Ascending aorta (tissue), 2 donors: ENCODE measurements at regions not wholly inside any gene's neighbourhood (a gene's known extent, or its start where the extent isn't known, plus 50 kb on each side); places are given as distances from the start of the nearest gene placed in this dataset.

ENCODE experiments used
- DNase-seq, 2 donors: peaks; one replicate each; pipeline ENCODE4 v3.0.0-alpha.2; 2019; ENCODE audit warnings: low spot score in 2 of 2
- H3K27ac ChIP-seq, 2 donors: fragments of 200-600 bp; sonication (generic); one replicate each; pipeline ENCODE4 v1.5.1; 2016 to 2017; ENCODE audit warnings: mild to moderate bottlenecking in 1 of 2
- H3K27me3 ChIP-seq: fragments of 200-600 bp; sonication (generic); one replicate; pipeline ENCODE4 v1.5.1; 2017
- H3K36me3 ChIP-seq, 2 donors: fragments of 200-600 bp; sonication (generic); one replicate each; pipeline ENCODE4 v1.5.1; 2016
- H3K4me1 ChIP-seq, 2 donors: fragments of 200-600 bp; sonication (generic); one replicate each; pipeline ENCODE4 v1.5.1; 2016 to 2017; ENCODE audit warnings: mild to moderate bottlenecking in 1 of 2
- H3K4me3 ChIP-seq, 2 donors: fragments of 200-600 bp; sonication (generic); one replicate each; pipeline ENCODE4 v1.5.1; 2016 to 2017; ENCODE audit warnings: mild to moderate bottlenecking in 1 of 2
- H3K9me3 ChIP-seq, 2 donors: fragments of 200-600 bp; sonication (generic); one replicate each; pipeline ENCODE4 v1.5.1; 2016
- intact Hi-C: fragments of 100-400 bp; cut with DNase I; formaldehyde crosslinking; loops from one replicate; pipeline ENCODE4 v1.15.1; 2023
- TF ChIP-seq, protein P1 (sequence below), 3 experiments: fragments of 200-600 bp in 2 of 3; fragments of 450-650 bp in 1 of 3; sonication (generic) in 2 of 3; IDR thresholded peaks; one replicate each; pipeline ENCODE4 v1.5.1; 2016 to 2019; ENCODE audit warnings: antibody characterized with exemption in 3 of 3, mild to moderate bottlenecking in 1 of 3, moderate library complexity in 1 of 3

DNA sequence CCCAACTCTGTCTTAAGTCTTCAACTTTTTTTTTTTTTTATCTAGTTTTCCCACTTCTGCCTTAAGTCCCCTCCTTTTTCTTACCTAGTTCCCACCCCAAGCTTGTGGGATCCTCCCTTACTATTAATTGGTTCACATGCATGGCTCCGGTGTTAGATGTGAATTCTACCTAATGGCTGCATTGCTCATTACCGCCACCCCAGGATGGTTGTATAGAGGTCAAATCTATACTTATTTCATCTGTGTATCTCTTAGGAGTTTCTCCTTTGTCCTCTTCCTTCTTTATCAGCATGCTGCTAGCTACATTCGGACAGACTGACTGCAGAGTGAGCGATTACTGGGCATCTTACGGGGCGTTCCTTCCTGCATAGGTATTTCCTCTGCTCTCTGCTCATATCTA is 605.7 kb upstream of the GRM7 start:
- intact Hi-C loops: no loop called here
- Histone ChIP-seq H3K36me3 (no peaks in the 10 kb centered on the region), H3K27ac (no peak overlapping the region), H3K4me1 (no peaks in the 10 kb centered on the region), H3K9me3 (no peaks in the 10 kb centered on the region), H3K4me3 (no peak overlapping the region), H3K27me3 (no peaks in the 10 kb centered on the region)
- TF ChIP-seq, protein P1, sequence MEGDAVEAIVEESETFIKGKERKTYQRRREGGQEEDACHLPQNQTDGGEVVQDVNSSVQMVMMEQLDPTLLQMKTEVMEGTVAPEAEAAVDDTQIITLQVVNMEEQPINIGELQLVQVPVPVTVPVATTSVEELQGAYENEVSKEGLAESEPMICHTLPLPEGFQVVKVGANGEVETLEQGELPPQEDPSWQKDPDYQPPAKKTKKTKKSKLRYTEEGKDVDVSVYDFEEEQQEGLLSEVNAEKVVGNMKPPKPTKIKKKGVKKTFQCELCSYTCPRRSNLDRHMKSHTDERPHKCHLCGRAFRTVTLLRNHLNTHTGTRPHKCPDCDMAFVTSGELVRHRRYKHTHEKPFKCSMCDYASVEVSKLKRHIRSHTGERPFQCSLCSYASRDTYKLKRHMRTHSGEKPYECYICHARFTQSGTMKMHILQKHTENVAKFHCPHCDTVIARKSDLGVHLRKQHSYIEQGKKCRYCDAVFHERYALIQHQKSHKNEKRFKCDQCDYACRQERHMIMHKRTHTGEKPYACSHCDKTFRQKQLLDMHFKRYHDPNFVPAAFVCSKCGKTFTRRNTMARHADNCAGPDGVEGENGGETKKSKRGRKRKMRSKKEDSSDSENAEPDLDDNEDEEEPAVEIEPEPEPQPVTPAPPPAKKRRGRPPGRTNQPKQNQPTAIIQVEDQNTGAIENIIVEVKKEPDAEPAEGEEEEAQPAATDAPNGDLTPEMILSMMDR (IDR thresholded peaks at IDR 0.05): no peak
- DNase-seq: no peak

DNA sequence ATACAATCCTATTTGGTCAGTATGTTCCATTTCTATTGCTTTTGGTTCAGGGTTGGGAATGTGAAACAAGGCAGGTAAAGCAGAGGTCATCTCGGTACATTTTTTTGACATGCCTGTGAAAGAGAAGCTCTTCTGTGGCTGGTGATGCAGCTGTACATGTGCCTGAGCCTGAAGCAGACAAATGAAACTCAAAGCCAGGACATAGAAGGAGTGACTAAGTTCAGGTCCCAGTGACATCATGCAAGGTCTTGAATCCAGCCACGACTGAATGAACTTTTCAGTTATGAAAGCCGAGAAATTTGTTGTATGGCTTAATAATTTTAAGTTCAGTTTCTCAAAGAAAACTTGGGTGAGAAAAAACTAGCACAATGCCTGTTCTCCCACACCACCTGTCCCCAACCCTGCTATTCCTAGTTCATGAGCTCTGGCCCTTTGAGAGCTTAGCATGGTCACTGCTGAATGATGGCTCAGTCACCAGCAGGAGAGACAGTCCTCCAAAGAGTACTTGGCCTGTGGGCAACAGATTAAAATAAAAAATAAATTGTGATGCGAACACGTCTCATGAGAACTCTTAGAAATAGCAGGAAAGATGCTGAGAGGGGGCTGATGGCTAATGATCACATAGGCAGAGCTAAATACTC is 600.2 kb upstream of the GRM7 start:
- H3K36me3 ChIP-seq: no peaks in the 10 kb centered on the region
- H3K4me3 ChIP-seq: no peak overlapping the region
- no peak for DNase-seq
- H3K27me3 ChIP-seq: no peaks in the 10 kb centered on the region
- TF ChIP-seq, protein P1 (IDR thresholded peaks at IDR 0.05): no peak
- H3K27ac ChIP-seq: no peak overlapping the region
- H3K9me3 ChIP-seq: no peaks in the 10 kb centered on the region
- intact Hi-C loops: no loop called here
- no peaks in the 10 kb centered on the region for H3K4me1 ChIP-seq

DNA sequence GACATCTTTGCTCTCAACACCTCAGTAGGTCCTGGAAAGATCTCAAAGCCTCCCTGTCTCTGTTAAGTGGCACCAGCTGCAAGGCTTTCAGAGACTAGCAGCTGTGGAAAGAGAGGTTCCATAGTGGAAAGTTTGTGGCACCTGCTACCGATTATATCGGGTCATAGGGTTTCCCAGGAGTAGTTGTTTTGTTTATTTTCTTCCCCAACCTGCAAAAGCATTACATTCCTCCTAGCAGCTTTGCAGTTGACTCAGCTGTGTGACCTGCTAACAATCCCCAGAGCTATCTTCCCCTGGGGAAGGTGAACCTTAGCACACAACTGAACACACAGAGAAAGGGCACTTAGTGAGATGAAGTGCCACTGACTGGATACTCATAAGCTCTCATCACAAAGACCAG is 598.9 kb upstream of the GRM7 start:
- Histone ChIP-seq H3K36me3 (no peaks in the 10 kb centered on the region), H3K4me1 (no peaks in the 10 kb centered on the region), H3K27me3 (no peaks in the 10 kb centered on the region), H3K27ac (no peak overlapping the region), H3K4me3 (no peak overlapping the region), H3K9me3 (no peaks in the 10 kb centered on the region)
- intact Hi-C loops: no loop called here
- no peak for DNase-seq
- TF ChIP-seq, protein P1 (IDR thresholded peaks at IDR 0.05): no peak

DNA sequence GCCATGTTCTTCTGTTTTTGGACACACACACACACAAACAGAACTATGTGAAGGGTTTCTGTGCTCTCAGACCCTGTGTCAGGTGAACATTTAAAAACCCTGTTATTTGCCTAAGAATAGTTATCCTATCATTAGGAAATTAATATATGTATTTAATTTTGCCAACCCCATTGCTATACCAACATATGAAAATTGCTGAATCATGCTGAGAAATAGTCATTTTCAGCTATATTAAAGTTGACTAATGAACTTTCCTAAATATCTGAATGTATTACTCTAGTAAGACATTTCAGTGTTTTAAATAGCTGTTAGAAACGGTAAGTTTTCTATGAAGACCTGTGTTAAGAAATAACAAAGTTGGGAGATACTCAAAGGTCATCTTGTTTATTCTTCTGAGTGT is 596.9 kb upstream of the GRM7 start:
- no peaks in the 10 kb centered on the region for H3K27me3 ChIP-seq
- H3K4me1 ChIP-seq: no peaks in the 10 kb centered on the region
- no peaks in the 10 kb centered on the region for H3K9me3 ChIP-seq
- H3K27ac ChIP-seq: no peak overlapping the region
- TF ChIP-seq, protein P1 (IDR thresholded peaks at IDR 0.05): no peak
- no peaks in the 10 kb centered on the region for H3K36me3 ChIP-seq
- intact Hi-C loops: no loop called here
- no peak overlapping the region for H3K4me3 ChIP-seq
- no peak for DNase-seq

DNA sequence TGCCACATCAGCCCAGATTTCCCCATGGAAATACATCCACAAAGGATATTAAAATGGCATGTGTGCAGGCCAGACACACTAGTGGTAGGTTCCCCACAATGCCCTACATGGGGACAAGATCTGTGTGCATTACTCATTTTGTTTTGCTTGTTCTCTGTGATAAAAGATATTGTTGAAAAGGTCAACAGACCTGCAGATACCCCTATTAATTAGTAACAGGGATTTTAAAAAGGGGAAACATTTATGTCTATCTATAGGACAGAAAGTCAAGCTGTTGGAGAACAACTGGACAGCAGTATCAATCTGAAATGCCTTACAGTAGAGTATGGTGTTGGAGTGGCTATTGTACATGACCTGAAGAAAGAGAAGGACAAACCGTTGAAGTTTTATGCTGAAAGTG is 596.0 kb upstream of the GRM7 start:
- no peak overlapping the region for H3K27ac ChIP-seq
- H3K4me1 ChIP-seq: no peaks in the 10 kb centered on the region
- no peak for DNase-seq
- H3K9me3 ChIP-seq: no peaks in the 10 kb centered on the region
- intact Hi-C loops: no loop called here
- H3K4me3 ChIP-seq: no peak overlapping the region
- no peaks in the 10 kb centered on the region for H3K36me3 ChIP-seq
- TF ChIP-seq, protein P1 (IDR thresholded peaks at IDR 0.05): no peak
- no peaks in the 10 kb centered on the region for H3K27me3 ChIP-seq

DNA sequence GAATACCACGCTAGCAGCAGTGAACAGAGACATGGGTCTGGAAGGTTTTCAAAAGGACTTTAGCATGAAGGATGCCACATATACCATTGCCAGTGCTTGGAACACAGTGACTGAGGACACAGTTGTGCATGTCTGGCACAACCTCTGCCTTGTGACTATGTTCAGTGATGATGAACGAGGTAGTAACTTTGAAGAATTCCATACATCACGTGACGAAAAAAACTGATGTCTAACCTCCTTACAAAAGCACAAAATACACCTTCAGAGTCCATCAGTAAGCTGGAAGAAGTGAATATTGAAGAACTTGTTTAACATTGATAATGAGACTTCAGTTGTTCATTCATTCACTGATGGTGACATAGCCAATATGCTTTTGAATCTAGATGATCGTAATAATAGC is 594.8 kb upstream of the GRM7 start:
- H3K4me1 ChIP-seq: no peaks in the 10 kb centered on the region
- H3K27ac ChIP-seq: no peak overlapping the region
- intact Hi-C loops: no loop called here
- no peaks in the 10 kb centered on the region for H3K36me3 ChIP-seq
- H3K9me3 ChIP-seq: no peaks in the 10 kb centered on the region
- H3K4me3 ChIP-seq: no peak overlapping the region
- no peak for DNase-seq
- H3K27me3 ChIP-seq: no peaks in the 10 kb centered on the region
- TF ChIP-seq, protein P1 (IDR thresholded peaks at IDR 0.05): no peak
